Panc1 (cell line): ENCODE measurements at regions not wholly inside any gene's neighbourhood (a gene's known extent, or its start where the extent isn't known, plus 50 kb on each side); places are given as distances from the start of the nearest gene placed in this dataset.

Experiments
- CTCF ChIP-seq: fragments of 450-650 bp; IDR thresholded peaks from 2 replicates; pipeline ENCODE4 v1.5.1; 2017; ENCODE audit warnings: mild to moderate bottlenecking
- POLR2AphosphoS5 ChIP-seq: IDR thresholded peaks from 2 replicates; pipeline ENCODE4 v1.6.1; 2012; ENCODE audit warnings: mild to moderate bottlenecking, low read depth, low read length, moderate library complexity
- TCF7L2 ChIP-seq: IDR thresholded peaks from 2 replicates; pipeline ENCODE4 v1.6.1; 2011; ENCODE audit warnings: mild to moderate bottlenecking, low read depth, low read length, inconsistent platforms

- TF ChIP-seq CTCF, result no peak
- no peak for TF ChIP-seq TCF7L2
- TF ChIP-seq POLR2AphosphoS5, result no peak
These were observed 711.3 kb downstream of the GALR1 start for GRCh38 chr18:77960791-77961410.
